Activated T-cell treated with anti-CD3 and anti-CD28 coated beads, Interleukin-2, amount 50 U/mL, for 24 hours (primary cell): ENCODE measurements at regions not wholly inside any gene's neighbourhood (a gene's known extent, or its start where the extent isn't known, plus 50 kb on each side); places are given as distances from the start of the nearest gene placed in this dataset.

Experiments used
- DNase-seq: peaks from one replicate; pipeline ENCODE4 v3.0.0-alpha.2; 2020
- H3K27ac Mint-ChIP-seq: 2 replicates; pipeline ENCODE4 v1.8.0; 2020; ENCODE audit warnings: mild to moderate bottlenecking, mixed read lengths
- H3K27me3 Mint-ChIP-seq: 2 replicates; pipeline ENCODE4 v1.8.0; 2020; ENCODE audit warnings: mixed read lengths
- H3K36me3 Mint-ChIP-seq: 2 replicates; pipeline ENCODE4 v1.8.0; 2020; ENCODE audit warnings: low read depth, mixed read lengths
- H3K4me1 Mint-ChIP-seq: 2 replicates; pipeline ENCODE4 v1.8.0; 2020; ENCODE audit warnings: low read depth, mixed read lengths
- H3K4me3 Mint-ChIP-seq: 2 replicates; pipeline ENCODE4 v1.8.0; 2020; ENCODE audit warnings: mild to moderate bottlenecking, moderate library complexity, mixed read lengths
- H3K9me3 Mint-ChIP-seq: 2 replicates; pipeline ENCODE4 v1.8.0; 2020; ENCODE audit warnings: mixed read lengths

GRCh38 chr1:57850176-57850940 is 426.5 kb upstream of the DAB1 start:
- peaks cover 16% of the 10 kb centered on the region for H3K27me3 Mint-ChIP-seq
- H3K36me3 Mint-ChIP-seq, result no peaks in the 10 kb centered on the region
- no peaks in the 10 kb centered on the region for H3K9me3 Mint-ChIP-seq
- no peaks in the 10 kb centered on the region for H3K4me1 Mint-ChIP-seq
- no peak overlapping the region for H3K4me3 Mint-ChIP-seq
- DNase-seq, result no peak
- H3K27ac Mint-ChIP-seq, result no peak overlapping the region

- Mint-ChIP-seq H3K36me3 (no peaks in the 10 kb centered on the region), H3K27ac (no peak overlapping the region), H3K4me3 (no peak overlapping the region), H3K9me3 (no peaks in the 10 kb centered on the region), H3K4me1 (no peaks in the 10 kb centered on the region), H3K27me3 (peaks cover 16% of the 10 kb centered on the region)
- no peak for DNase-seq
Observed at GRCh38 chr1:57848406-57848805, 424.5 kb upstream of the DAB1 start.

GRCh38 chr1:57845041-57845440 is 421.2 kb upstream of the DAB1 start:
- peaks cover 17% of the 10 kb centered on the region for H3K9me3 Mint-ChIP-seq
- no peak overlapping the region for H3K27ac Mint-ChIP-seq
- H3K36me3 Mint-ChIP-seq, result no peaks in the 10 kb centered on the region
- H3K4me3 Mint-ChIP-seq, result no peak overlapping the region
- no peaks in the 10 kb centered on the region for H3K4me1 Mint-ChIP-seq
- peaks cover 2% of the 10 kb centered on the region for H3K27me3 Mint-ChIP-seq
- no peak for DNase-seq

GRCh38 chr1:57844382-57844980 is 420.6 kb upstream of the DAB1 start:
- Mint-ChIP-seq H3K4me3 (no peak overlapping the region), H3K27me3 (no peaks in the 10 kb centered on the region), H3K36me3 (no peaks in the 10 kb centered on the region), H3K9me3 (peaks cover 19% of the 10 kb centered on the region), H3K4me1 (no peaks in the 10 kb centered on the region), H3K27ac (no peak overlapping the region)
- DNase-seq, result no peak

DNA sequence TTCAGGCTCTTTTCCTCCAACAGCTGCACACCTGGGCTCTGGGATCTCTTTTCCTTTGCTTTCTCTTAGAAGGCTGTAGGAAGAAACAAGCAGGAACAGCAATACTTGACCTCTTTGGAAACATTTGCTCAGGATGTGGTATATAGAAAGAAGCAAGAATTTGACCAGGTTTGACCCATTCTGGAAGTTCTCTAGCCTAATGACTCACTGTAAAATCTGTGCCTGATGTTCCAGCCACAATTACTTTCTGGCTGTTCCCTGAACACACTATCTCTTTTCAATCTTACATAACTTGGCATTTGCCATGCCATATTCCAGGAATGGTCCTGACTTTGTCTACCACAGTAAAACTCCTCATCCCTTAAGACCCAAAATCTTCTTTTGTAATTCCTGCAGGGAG is 419.9 kb upstream of the DAB1 start:
- DNase-seq, result no peak
- Mint-ChIP-seq H3K4me1 (no peaks in the 10 kb centered on the region), H3K27me3 (no peaks in the 10 kb centered on the region), H3K4me3 (no peak overlapping the region), H3K9me3 (peaks cover 19% of the 10 kb centered on the region), H3K36me3 (no peaks in the 10 kb centered on the region), H3K27ac (no peak overlapping the region)

DNA sequence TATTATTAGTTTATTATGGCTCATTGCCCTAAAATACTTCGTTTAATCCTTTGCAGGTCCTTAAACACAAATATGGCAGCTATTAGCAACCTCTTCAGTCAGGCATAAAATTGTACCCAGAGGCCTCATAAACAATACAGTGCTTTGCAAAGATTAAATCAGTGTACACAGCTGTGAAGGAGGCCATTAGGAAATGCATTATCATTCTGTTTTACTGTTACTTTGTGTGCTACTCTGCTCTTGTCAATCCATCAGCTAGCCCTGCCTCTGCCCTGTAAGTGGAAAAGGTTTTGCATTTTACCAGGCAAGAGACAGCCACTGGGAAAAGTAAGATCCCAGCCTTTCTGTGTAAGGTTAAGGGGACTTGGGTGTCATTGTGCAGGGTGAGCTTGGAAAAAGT is 415.7 kb upstream of the DAB1 start:
- H3K27ac Mint-ChIP-seq, result no peak overlapping the region
- peaks cover 19% of the 10 kb centered on the region for H3K9me3 Mint-ChIP-seq
- H3K4me3 Mint-ChIP-seq, result no peak overlapping the region
- no peak for DNase-seq
- no peaks in the 10 kb centered on the region for H3K36me3 Mint-ChIP-seq
- no peaks in the 10 kb centered on the region for H3K4me1 Mint-ChIP-seq
- peaks cover 3% of the 10 kb centered on the region for H3K27me3 Mint-ChIP-seq

GRCh38 chr1:57839067-57839466 is 415.2 kb upstream of the DAB1 start:
- Mint-ChIP-seq H3K27me3 (peaks cover 3% of the 10 kb centered on the region), H3K9me3 (peaks cover 19% of the 10 kb centered on the region)

GRCh38 chr1:57835620-57836019 is 411.8 kb upstream of the DAB1 start:
- Mint-ChIP-seq H3K4me3 (no peak overlapping the region), H3K36me3 (no peaks in the 10 kb centered on the region), H3K4me1 (no peaks in the 10 kb centered on the region), H3K27ac (no peak overlapping the region), H3K9me3 (peaks cover 6% of the 10 kb centered on the region), H3K27me3 (peaks cover 3% of the 10 kb centered on the region)
- no peak for DNase-seq

More at GRCh38 chr1:57839067-57839466, 415.2 kb upstream of the DAB1 start:
- Mint-ChIP-seq H3K4me3 (no peak overlapping the region), H3K36me3 (no peaks in the 10 kb centered on the region), H3K27ac (no peak overlapping the region), H3K4me1 (no peaks in the 10 kb centered on the region)
- no peak for DNase-seq

- H3K27me3 Mint-ChIP-seq, result peaks cover 3% of the 10 kb centered on the region
- H3K36me3 Mint-ChIP-seq, result no peaks in the 10 kb centered on the region
- H3K4me3 Mint-ChIP-seq, result no peak overlapping the region
- no peak for DNase-seq
- no peaks in the 10 kb centered on the region for H3K9me3 Mint-ChIP-seq
- H3K4me1 Mint-ChIP-seq, result no peaks in the 10 kb centered on the region
- no peak overlapping the region for H3K27ac Mint-ChIP-seq
Observed at GRCh38 chr1:57833296-57833695, 409.4 kb upstream of the DAB1 start.

GRCh38 chr1:57832612-57833011 is 408.8 kb upstream of the DAB1 start:
- no peaks in the 10 kb centered on the region for H3K36me3 Mint-ChIP-seq
- no peak overlapping the region for H3K27ac Mint-ChIP-seq
- DNase-seq, result no peak
- no peaks in the 10 kb centered on the region for H3K9me3 Mint-ChIP-seq
- H3K4me3 Mint-ChIP-seq, result no peak overlapping the region
- no peaks in the 10 kb centered on the region for H3K4me1 Mint-ChIP-seq
- H3K27me3 Mint-ChIP-seq, result peaks cover 3% of the 10 kb centered on the region

DNA sequence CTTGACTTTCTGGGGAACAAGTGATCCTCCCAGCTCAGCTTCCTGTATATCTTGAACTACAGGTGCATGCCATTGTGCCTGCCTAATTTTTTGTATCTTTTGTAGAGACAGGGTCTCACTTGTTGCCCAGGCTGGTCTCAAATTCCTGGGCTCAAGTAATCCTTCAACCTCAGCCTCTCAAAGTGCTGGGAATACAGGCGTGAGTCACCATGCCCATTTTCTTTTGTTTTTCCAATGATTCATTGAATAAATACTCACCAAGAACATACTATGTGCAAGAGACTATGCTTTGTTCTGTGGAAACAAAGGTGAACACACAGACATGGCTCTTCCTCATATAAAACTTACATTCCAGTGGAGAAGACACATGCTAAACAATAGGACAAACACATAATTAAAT is 407.8 kb upstream of the DAB1 start:
- Mint-ChIP-seq H3K27ac (no peak overlapping the region), H3K36me3 (no peaks in the 10 kb centered on the region)

DNA sequence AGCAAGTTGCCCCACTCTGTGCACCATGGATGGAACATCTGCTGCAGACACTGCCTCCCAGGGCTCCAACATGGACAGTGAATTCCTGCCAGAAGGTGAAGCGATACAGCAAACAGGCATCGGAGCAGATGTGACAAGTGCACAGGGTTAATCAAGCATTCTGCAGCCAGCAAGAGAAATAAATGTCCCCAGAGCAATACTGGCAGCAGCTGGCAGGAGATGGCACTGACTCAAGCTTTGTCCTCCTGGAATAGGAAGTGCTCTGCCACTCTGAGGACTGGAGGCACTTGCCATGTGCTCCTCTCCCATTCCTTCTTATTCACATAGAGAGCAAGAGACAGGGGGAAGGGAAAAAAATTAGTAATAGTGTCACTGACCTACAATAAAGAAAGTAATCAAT is 402.7 kb upstream of the DAB1 start:
- Mint-ChIP-seq H3K36me3 (no peaks in the 10 kb centered on the region), H3K27me3 (no peaks in the 10 kb centered on the region)

More for the DNA sequence above, 407.8 kb upstream of the DAB1 start:
- DNase-seq, result no peak
- Mint-ChIP-seq H3K9me3 (no peaks in the 10 kb centered on the region), H3K27me3 (no peaks in the 10 kb centered on the region), H3K4me1 (no peaks in the 10 kb centered on the region), H3K4me3 (no peak overlapping the region)

DNA sequence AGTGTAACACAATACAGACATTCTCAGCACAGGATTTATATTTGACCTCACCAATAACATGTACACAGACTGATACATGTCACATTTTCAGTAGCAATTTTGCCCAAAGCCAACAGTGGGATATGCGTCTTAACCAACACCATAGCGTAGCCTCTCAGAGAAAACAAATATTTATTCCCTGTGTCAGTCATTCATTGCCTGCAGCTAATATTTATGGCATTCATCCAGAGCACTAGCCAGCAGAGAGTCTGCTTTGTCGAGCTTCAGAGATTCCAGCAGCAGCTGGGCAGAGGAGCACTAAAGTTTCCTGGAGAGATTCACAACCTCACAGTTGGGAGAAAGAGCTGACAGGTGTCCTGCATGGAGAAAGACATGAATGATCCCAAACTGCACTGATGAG is 400.7 kb upstream of the DAB1 start:
- no peak overlapping the region for H3K4me3 Mint-ChIP-seq
- no peak overlapping the region for H3K27ac Mint-ChIP-seq
- H3K4me1 Mint-ChIP-seq, result no peaks in the 10 kb centered on the region
- no peaks in the 10 kb centered on the region for H3K36me3 Mint-ChIP-seq
- DNase-seq, result no peak
- no peaks in the 10 kb centered on the region for H3K27me3 Mint-ChIP-seq
- no peaks in the 10 kb centered on the region for H3K9me3 Mint-ChIP-seq

More for the DNA sequence above, 402.7 kb upstream of the DAB1 start:
- Mint-ChIP-seq H3K4me3 (no peak overlapping the region), H3K27ac (no peak overlapping the region), H3K4me1 (no peaks in the 10 kb centered on the region), H3K9me3 (no peaks in the 10 kb centered on the region)
- no peak for DNase-seq

GRCh38 chr1:57820356-57821095 is 396.7 kb upstream of the DAB1 start:
- H3K9me3 Mint-ChIP-seq, result no peaks in the 10 kb centered on the region
- DNase-seq, result no peak
- H3K4me3 Mint-ChIP-seq, result no peak overlapping the region
- no peak overlapping the region for H3K27ac Mint-ChIP-seq
- H3K36me3 Mint-ChIP-seq, result no peaks in the 10 kb centered on the region
- no peaks in the 10 kb centered on the region for H3K4me1 Mint-ChIP-seq
- H3K27me3 Mint-ChIP-seq, result no peaks in the 10 kb centered on the region

DNA sequence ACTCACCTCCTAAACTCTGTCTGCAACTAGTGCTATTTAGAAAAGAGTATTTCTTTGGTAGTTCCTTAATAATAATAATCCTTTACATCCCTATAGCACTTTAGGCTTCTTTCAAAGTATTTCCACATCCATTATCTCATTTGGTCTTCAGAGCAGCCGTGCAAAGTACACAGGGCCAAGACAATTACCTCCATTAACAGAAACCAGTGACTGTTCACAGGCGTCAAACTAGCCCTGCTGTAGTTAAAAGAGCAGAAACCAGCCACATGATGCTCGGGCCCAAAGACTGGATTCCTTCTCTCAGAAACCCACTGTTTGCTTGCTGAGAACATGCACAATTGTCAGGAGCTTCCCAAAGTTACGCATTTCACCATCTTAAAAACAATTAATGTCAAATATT is 396.0 kb upstream of the DAB1 start:
- Mint-ChIP-seq H3K4me1 (no peaks in the 10 kb centered on the region), H3K27ac (no peak overlapping the region), H3K9me3 (no peaks in the 10 kb centered on the region), H3K27me3 (no peaks in the 10 kb centered on the region), H3K36me3 (no peaks in the 10 kb centered on the region), H3K4me3 (no peak overlapping the region)
- DNase-seq, result no peak
